ENCODE measurements at regions not wholly inside any gene's neighbourhood (a gene's known extent, or its start where the extent isn't known, plus 50 kb on each side); places are given as distances from the start of the nearest gene placed in this dataset.

DNA sequence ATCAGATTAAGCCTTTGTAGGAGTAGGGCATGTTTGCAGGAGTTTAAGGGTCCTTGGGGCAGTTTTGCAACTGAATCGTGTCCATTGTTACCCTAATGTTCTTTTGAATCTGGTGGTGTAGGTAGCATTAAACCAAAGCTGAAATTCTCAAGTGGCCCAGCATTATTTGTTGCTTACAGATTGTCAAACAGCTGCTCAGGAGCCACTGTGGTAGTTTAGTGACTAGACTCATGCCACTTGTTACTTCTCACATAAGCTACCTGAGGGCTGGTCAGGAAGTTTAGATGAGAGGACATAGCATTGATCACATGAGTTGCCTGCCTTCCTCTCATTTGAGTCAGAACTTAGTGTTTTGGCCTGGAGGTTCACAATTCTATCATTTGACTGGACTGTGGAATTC lies 157.6 kb downstream of the HAUS1 start:
- TF ChIP-seq, protein P1, sequence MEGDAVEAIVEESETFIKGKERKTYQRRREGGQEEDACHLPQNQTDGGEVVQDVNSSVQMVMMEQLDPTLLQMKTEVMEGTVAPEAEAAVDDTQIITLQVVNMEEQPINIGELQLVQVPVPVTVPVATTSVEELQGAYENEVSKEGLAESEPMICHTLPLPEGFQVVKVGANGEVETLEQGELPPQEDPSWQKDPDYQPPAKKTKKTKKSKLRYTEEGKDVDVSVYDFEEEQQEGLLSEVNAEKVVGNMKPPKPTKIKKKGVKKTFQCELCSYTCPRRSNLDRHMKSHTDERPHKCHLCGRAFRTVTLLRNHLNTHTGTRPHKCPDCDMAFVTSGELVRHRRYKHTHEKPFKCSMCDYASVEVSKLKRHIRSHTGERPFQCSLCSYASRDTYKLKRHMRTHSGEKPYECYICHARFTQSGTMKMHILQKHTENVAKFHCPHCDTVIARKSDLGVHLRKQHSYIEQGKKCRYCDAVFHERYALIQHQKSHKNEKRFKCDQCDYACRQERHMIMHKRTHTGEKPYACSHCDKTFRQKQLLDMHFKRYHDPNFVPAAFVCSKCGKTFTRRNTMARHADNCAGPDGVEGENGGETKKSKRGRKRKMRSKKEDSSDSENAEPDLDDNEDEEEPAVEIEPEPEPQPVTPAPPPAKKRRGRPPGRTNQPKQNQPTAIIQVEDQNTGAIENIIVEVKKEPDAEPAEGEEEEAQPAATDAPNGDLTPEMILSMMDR (IDR thresholded peaks at IDR 0.05), result no peak
- no peak for TF ChIP-seq EZH2 (IDR thresholded peaks at IDR 0.05)
- no peak for TF ChIP-seq EZH2phosphoT487 (IDR thresholded peaks at IDR 0.05)
